NCI-H446 treated with DMSO at 0.1 percent for 48 hours (cell line): ENCODE measurements at regions not wholly inside any gene's neighbourhood (a gene's known extent, or its start where the extent isn't known, plus 50 kb on each side); places are given as distances from the start of the nearest gene placed in this dataset.
"Not testable (repeated sequence)": the region's sequence is repeated elsewhere in the genome, so short reads cannot be mapped to it uniquely, and the experiment has no call there.

Experiments
- DNase-seq: peaks from one replicate; lab custom pipeline; 2025; lab: John Stamatoyannopoulos, UW

DNA sequence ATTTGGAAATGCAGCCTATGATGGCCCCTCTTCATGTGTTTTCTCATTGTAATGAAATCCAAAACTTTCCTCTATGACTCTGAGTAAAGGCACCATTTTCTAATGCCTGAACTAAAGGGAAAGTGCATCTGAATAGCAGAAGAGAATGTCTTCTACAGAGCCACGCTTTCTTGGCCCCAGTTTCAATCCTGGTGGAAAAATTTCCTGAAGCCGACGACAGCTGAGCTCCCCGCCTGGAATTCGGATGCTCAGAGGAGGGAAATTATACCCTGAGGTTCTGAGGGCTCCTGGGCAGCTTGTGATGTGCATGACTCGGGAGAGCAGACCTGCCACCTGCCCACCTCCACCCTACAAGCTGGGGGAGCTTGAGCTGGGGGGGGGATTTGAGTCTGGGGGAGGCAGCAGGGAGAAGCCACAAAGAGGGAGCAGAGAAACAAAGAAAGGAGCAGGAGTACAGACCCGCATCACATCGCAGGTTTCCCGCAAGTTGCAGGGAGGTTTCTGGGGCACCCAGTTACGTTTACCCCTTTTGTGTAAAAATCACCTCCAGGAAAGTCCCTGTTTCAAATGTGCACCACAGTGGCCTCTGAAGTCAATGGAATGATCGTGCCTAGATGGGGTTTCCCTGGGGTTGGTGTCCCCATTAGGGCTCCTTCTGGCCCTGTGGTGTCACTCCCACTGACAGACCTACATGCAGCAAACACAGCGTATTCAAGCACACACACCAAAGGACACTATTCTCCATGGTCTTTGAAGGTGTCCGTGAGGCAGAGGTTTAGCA is 145.6 kb upstream of the RBPJ start:
- no peak for DNase-seq

DNA sequence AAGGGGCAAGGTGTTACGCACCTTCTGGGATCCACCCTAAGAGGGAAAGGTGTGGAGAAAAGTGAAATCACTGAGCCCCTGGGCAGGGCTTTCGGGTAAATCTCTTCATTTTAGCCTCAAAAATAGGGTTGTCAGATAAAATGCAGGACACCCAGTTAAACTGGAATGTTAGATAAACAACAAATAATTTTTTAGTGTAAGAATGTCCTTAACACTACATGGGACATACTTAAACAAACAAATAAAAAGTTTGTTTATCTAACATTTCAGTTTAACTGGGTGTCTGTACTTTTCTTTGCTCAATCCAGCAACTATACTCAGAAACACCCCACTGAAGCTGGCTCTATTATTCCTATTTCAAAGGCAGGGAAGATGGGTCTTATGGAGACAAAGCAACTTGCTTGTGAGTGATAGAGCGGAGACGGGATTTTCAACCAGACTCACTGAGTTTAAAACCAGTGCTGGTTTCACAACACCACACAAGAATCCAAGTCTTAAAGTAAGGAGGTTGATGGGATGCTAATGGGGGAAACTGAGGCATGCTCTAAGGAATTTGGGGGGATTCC is 144.8 kb upstream of the RBPJ start:
- no peak for DNase-seq

DNA sequence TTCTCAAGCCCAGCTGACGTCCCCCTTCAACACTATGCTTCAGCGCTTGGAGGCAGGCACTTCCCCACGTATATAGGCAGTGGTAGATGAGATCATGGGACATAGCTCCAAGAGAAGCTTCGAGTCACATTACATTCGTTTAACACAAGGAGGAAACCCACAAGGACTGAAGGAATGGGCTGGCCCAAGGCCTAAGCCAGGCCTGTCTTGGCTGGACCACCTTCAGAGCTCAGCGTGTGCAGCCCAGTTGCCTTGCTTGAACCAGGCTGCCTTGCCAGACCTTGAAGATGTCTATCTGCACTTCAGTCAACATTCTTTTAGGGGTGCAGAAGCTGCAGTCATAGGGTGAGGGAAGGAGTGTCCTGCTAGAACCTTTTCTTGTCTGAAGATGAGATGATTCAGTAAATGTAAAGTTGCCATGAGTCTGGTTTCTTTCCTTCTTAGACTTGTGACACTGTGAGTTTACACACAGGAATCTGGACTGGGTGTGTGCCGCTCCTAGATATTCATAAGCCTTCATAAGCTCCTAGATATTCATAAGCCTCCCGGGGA is 144.1 kb upstream of the RBPJ start:
- no peak for DNase-seq

DNA sequence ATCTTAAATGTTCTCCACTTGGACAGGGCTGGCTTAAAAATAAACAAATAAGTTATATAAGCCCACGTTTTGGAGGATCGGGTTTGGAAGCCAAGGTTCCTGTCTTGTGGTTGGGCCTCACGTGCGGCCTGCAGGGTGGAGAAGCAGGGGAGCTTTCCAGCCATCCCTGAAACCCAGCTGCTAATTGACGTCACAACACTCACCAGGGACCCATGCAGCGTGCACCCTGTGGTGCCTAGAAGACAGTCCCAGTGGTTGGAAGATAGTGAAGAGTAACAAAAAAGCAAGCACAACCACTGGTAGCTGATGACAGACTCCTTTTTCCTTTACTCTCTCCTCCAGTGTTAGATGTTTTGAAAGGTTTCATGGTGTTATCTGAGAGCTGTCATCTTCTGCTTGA is 142.0 kb upstream of the RBPJ start:
- DNase-seq: no peak

DNA sequence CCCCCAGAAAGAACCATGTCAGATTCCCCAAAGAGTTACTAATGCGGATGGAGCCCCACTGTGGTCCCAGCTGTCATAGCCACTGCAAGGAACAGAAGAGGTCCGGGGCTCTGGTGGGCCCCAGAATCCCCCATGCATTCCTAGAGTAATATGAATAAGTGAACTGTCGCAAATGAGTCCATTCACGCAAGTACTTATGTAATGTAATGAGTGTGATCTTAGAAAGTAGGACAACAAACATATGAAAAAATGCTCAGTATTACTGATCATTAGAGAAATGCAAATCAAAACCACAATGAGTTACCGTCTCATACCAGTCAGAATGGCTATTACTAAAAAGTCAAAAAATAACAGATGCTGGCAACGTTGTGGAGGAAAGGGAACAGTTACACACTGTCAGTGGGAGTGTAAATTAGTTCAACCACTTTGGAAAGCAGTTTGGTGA is 141.5 kb upstream of the RBPJ start:
- no peak for DNase-seq

DNA sequence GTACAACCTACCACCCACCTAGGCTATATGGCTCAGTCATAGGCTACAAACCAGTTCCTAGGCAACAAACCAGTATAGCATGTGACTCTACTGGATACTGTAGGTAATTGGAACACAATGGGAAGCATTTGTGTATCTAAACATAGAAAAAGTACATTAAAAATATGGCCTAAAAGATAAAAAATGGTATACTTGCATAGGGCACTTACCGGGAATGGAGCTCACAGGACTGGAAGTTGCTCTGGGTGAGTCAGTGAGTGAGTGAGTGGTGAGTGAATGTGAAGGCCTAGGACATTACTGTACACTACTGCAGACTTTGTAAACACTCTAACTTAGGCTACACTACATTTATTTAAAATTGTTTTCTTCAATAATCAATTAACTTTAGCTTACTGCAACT is 139.2 kb upstream of the RBPJ start:
- DNase-seq: no peak

DNA sequence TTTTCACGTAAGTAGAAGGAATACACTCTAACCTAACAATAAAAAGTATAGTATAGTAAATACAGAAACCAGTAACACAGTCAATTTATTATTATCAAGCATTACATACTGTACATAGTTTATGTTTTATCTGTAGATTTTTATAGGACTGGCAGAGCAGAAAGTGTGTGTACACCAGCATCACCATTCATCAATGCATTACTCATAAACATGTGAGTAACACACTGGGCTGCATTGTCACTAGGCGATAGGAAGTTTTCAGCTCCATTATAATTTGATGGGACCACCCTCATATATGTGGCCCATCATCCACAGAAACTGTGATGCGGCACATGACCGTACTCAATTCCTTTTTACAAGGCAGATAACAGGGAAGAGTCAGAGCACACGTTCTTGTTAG is 137.8 kb upstream of the RBPJ start:
- no peak for DNase-seq

DNA sequence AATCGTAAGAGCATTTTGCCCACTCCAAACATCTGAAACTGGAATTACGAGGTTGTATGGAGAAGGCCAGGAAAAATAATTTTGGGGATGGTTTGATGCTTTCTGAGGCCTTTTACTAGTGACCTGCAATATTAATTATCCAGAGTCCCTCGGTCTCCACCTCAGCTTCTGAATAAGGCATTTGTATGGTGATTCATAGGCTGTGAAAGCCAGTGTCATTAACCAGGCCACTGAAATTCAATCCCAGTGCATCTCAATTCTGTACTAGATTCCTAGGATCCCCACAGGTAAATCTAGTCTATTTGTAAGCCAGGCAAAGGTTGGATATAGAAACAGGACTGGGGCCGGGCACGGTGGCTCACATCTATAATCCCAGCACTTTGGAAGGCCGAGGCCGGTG is 135.4 kb upstream of the RBPJ start:
- no peak for DNase-seq

DNA sequence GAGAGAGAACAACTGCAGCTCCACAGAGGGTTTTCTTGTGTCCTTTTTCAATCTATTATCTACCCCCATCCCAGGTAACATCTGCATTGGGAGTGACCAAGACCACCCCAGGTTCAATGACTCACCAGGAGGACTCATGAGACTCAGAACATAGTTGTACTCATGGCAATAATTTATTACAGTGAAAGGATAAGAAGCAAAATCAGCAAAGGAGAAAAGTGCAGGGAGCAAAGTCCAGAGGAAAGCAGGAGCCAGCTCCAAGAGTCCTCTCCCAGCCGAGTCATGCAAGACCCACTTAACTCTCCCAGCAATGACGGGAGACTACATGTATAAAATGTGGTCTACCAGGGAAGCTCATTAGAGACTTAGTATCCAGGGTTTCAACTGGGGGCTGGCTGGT is 129.5 kb upstream of the RBPJ start:
- DNase-seq: no peak

DNA sequence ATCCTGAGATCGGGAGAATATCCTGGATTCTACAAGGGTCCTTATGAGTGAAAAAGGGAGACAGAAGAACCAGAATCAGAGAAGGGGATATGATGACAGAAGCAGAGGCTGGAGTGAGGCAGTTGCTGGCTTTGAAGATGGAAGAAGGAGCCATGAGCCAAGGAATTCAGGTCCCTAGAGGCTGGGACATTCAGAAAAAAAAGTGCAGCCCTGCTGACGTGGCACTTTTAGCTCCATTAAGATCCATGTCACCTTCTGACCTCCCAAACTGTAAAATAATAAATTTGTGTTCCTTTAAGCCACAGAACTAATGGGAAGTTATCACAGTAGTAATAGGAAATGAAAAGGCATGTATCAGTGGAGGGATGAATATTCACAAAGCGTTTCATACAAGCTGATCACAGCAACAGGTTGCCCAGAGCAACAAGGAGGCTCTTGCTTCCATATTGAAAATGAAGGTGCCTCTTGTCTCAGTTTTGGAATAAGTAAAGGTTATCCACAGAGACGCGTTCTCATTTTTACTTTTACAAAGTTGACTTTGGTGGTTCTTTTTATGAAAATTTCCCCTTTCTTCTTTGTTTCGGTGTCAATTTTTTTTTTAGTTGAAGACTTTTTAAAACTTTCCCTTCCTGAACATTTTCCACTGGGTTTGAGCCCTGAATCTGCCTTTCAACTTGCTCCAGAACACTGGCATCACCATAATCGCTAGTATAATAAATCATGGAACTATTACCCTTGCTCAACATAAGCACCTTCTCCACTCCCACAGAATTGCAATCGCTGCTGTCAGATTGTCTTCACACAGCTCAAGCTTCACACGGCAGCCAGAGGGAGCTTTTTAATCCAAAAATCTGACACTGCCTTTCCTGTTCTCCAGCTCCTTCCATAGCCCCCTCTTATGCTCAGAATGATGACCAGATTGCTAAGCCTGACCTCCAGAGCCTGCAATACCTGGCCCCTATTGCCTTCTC is 127.6 kb upstream of the RBPJ start:
- DNase-seq: no peak

DNA sequence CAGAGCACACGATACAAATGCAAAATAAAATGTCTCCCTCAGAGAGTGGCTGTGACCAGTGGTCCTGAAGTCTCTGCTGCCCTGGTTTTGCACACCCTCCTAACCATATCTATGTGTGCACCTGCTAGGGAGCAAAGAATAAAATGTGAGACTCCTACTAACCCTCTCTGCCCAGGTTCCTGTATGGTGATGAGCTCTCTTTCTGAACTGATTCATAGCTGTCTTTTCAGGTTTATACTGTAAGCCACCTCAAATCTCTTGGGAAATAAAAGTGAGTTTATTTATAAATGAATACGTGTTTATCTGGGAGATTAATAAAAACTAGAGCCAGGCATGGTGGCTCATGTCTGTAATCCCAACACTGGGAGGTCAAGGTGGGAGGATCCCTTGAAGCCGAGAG is 126.0 kb upstream of the RBPJ start:
- no peak for DNase-seq

DNA sequence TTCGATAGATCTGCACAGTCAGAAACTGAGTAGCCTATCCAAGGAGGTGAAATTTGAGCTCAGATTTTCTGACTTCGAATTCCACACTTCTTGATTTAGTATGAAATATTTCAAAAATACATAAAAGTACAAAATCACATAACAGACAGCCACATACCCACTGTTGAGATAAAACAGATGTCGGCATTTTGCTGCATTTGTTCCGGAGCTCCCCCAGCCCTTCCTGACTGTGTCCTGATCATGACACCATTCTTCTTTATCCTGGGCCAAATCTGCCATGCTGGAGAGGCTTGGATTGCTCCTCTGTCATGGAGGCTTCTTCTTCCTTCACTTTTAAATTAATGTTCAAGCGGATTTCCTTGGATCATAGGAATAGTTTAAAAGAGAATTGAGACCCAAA is 124.2 kb upstream of the RBPJ start:
- DNase-seq: no peak

DNA sequence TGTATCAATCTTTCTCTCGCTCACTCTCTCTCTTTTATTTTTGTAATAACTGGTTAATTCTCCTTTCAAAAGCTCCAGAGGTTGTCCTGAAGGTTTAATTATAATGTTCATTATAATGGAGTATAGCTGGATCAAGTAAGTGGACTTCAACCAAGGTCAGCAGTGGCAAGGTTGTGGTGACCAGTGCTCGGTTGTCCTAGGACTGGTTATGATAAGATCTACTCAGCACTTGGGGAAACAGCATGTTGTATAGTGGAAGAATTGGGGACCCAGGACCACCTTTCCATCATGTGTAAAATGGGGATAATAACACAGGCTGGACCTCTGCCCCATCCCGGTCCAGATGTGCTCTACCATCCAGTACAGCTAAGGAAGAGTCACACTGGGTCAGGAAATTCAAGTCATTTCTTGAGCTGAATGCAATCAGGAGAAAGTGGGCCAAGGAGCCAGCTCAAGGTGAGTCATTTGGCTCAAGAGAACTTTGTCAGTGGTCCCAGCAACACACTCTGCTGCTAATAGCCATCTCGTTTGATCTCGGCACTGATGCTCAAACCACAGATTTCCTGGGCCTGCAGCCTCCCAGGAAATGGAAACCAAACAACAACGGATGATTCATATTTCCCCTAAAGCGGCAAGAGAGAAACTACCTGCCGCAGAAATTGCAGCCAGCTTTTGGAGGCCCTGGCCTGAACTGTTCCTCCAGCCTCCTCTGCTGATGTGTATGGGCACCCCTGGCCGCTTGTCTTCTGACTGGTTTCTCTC is 123.6 kb upstream of the RBPJ start:
- no peak for DNase-seq

DNA sequence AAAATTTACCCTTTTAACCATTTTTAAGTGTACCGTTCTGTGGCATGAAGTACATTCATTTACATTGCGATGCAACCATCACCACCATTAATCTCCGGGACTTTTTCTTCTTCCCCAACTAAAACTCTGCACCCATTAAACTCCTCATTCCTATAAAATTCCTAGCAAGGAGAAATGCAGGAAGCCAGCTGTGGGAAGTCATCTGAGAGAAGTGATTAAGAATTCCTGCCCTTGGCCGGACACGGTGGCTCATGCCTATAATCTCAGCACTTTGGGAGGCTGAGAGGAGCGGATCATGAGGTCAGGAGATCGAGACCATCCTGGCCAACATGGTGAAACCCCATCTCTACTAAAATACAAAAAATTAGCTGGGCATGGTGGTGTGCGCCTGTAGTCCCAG is 121.9 kb upstream of the RBPJ start:
- DNase-seq: not testable (repeated sequence)

DNA sequence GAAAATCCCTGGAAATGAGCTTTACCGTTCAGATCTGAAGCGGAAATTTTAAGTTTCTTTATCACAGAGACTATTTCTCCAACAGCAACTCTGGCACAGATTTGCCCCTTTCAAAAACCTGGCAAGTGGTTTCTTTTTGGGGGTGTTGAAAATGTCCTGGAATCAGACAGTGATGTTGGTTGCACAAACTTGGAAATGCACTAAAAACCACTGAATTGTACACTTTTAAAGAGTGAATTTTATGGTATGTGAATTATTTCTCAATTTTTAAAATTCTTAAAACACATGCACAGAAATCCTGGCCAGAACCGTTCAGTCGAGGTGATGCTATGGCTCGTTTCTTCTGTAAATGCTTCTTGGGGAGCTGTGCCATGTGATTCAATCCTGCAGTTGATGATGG is 121.2 kb upstream of the RBPJ start:
- DNase-seq: no peak

DNA sequence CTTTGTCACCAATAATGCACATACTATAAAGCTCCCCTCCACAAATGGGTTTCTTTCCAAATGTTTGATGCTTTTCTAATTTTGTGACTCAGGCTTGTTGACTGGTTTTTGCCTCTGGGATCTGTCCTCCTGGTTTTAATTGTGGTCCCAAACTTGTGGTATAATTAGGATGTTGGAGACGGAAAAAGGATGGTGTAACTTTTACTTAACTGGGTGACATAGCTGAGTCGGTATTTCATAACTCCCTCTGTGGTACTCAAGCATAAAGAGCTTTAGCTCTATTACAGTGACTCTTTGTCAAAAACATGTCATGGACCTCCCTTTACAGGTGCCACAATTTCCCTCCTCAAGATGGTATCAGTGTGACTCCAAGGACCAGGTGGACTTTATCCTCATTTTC is 119.7 kb upstream of the RBPJ start:
- no peak for DNase-seq

DNA sequence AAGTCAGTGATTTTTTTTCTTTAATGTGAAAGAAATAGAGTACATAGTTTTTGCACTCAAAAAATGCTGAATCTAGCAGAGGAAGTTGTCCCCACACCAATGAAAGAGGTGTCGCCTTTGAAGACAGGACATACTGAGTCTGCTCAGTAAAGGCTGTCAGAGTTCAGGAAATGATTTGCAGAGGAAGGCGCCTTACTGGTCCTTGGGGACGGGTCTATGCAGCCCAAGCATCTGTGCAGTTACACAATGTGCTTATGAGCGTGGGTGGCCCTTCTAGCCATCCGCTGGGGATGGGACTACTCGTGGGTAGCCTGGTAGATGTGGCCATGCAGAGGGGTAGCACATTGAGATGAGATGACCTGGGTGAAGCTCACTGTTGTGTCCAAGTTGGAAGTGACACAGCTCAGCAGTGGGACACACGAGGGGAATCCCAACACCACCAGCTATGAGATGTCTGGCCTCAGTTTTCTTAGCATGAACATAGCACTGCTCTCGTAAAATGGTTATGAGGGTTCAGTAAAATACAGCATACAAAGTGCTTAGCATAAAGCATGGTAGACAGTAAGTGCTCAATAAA is 116.5 kb upstream of the RBPJ start:
- DNase-seq: no peak

DNA sequence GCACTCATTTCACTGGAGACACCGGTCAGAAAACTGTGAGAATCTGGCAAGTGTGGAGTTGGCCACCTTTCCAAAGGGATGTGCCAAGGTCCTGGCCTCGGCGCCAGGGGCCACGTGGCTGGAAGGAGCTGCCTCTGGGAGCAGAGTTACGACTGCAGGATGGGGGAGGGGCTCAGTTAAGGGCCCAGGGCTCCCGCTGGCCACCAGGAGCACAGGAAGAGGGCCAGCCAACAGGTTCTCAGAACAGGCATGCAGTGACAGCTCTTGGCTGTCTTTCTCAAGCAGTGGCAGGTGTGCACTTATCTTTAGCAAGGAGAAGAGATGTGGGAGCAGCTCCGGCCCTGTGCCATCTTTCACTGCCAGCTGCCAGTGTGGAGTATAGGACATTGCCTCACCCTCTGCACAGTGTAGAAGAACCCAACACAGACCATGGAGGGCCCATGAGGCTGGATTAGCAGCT is 115.9 kb upstream of the RBPJ start:
- DNase-seq: peak; percentile 26

DNA sequence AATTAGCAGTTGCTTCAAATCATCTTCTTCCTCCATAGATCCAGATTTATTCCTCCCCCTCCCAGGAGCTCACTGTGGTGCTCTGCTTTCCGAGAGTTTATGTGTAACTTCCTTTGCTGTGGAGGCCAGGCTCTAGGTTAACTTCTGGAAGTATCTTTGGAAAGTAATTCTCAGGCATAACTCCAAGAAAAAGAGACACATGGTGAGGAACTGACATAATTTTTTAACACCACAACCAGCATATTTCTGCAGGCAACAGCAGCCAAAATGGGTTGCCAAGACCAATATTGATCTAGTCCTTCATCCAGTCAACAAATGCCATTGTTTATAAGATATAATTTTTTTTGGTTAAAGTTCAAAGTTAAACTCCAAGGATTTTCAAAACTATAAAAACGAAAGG is 114.5 kb upstream of the RBPJ start:
- peak; percentile 44 for DNase-seq

DNA sequence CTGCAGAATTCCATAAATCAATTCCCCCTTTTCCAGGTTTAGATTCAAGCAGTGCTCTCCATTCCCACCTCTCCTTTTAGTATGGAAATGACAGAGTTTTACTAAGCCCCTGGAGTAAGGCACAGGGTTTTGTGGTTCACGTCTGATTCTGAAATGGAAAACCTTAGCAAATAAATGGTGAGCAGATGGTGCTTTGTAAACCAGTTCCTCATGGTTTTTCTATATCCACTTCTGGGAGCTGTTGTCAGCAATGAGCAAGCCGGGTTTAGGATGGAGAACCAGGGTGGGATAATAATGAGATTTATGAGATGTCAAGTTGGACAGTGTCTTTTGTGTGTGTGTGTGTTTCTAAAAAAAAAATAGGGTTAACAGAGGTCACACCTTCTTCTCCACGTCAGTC is 113.8 kb upstream of the RBPJ start:
- peak; percentile 11 for DNase-seq

DNA sequence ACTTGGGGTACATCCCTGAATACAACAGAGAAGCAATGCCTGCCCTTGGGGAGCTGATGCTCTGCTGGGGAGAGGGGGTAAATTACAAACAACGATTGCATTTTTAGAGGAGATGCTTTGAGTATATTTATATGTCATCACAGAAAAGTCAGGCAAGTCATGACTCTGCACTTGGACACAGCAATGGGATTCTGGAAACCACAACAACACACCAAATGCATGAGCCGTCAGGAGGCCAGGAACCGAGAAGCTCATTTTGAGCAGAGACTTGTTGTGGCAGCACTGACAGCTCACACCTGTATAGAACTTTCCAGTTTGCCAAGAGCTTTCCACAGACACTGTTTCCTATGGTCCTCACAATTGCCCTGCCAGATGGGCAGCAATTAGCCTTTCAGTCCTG is 113.2 kb upstream of the RBPJ start:
- DNase-seq: no peak
